ENCODE measurements at regions not wholly inside any gene's neighbourhood (a gene's known extent, or its start where the extent isn't known, plus 50 kb on each side); places are given as distances from the start of the nearest gene placed in this dataset.
"Not testable (repeated sequence)": the region's sequence is repeated elsewhere in the genome, so short reads cannot be mapped to it uniquely, and the experiment has no call there.

DNA sequence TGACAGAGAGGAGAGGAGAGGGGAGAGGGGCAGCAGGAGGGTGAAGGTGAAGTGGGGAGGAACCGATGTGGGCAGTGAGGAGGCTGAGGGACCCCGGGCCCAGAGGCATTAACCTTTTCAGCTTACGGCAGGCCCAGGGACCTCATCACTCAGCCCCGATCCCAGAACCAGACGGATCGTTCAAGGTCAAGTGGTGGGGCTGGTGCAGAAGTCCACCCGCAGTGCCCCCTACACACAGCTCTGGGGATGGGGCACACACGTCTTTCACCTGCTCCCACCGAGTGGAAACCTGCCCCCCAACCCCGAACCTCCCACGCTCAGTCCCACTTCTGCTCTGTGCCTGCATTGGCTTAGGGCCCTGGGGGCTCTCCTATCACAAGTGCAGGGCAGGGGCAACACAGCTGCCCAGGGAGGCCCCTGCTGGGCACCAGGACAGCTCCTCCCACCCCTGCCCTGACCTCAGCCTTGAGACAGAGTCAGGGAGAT, 81.9 kb upstream of the GOLGA6L4 start:
- DNase-seq = not testable (repeated sequence)

DNA sequence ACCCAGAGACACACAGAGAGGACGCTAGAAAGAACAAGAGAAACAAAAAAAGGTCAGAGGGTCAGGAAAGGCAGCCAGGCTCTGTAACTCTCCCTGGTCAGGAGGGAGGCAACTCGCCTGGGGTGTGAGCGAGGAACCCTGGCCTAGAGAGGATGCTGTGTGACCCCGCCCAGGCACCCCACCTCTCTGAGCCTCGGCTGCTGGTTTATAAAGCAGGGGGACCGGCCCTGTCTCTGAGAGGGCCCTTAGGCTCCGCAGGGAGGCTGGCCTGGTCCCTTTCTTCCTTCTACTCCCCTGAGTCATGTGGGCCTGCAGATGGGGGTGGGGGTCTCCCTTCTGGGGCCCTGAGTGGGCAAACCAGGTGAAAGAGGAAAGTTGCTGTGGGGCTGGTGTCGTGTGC, 81.3 kb upstream of the GOLGA6L4 start:
- not testable (repeated sequence) for DNase-seq

GRCh38 chr15:84154787-84155186, 80.8 kb upstream of the GOLGA6L4 start:
- DNase-seq = not testable (repeated sequence)

DNA sequence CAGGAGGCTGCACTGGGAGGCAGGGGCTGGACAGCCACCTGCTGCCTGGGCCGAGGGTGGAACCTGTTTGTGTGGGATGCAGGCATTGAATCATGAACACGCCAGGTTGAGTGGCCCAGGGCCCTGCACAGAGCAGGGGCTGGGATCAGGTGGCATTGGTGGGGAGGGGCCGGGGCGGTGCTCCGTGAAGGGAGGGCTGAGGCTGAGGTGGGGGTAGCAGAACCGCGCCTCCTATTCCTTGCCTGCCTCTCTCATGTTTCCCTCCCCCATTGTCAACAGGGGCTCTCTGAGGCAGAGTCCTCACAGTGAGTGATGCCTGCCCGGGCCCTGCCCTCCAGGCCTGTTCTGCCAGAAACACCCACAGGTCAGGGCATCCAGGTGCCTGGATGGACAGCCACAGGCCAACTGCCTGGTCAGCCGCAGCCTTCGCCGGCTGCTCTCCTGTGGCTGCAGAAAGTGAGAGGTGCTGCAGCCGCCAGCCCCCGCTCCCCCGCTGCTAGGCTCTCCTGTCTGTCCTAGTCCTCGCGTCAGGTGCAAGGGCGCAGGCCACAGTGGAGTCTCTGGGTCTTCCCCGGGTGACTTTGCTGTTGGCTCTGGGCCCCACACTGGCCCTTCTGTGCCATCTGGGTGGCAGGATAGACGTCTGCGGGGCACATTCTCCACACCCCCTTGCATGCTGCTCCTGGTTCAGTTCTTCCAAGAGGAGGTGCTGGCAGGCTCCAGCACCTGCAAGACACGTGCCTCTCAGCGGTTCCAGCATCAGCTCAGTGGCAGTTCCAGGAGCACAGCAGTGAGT, 79.6 kb upstream of the GOLGA6L4 start:
- not testable (repeated sequence) for DNase-seq

- DNase-seq = not testable (repeated sequence)
These were observed 79.1 kb upstream of the GOLGA6L4 start for GRCh38 chr15:84156588-84156840.

- DNase-seq = not testable (repeated sequence)
These were observed 78.4 kb upstream of the GOLGA6L4 start for GRCh38 chr15:84157056-84157632.

GRCh38 chr15:84157857-84158256, 77.7 kb upstream of the GOLGA6L4 start:
- not testable (repeated sequence) for DNase-seq

DNA sequence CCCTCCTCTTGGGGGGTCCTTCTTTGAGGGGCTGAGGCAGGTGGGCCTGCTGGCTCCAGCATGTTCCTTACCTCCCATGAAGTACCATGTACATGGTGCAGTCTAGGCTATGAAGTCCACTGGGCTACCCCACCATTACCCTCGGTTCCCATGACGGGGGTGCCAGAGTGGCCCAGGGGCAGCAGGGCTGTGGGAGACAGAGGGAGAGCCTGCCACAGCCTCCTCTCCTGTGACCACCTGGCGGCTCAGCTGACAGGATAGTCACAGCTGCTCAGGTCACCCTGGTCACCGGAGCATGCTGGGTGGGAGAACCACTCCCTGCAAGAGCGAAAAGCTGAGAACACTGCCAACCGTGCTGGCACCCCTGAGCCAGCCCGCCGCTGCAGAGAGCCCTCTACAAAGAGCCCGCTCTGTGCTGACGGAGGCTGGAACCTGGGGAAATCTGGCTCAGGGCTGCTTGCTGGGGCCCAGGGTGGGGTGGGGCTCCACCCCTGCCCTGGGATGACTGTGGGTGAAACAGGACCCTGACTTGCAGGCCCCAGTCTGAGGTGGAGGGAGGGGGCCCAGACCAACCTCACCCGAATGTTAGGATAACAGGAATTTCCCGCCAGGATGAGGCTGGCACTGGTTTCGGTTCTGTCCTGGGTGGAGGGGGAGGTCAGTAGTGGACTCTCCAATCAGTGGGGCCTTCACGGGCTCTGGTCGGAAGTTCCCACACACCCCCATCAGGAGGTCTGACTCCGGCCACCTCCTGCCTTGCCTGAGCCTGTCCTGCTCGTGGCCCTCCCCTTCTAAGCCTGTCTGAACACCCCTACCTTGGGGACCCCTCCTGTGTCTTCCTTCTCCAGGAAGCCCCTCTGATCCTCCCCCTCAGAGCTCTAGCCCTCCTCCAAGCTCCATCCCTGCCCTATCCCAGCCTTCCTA, 76.0 kb upstream of the GOLGA6L4 start:
- DNase-seq = not testable (repeated sequence)

GRCh38 chr15:84164423-84165292, 70.9 kb upstream of the GOLGA6L4 start:
- not testable (repeated sequence) for DNase-seq

GRCh38 chr15:84170029-84170428, 65.5 kb upstream of the GOLGA6L4 start:
- not testable (repeated sequence) for DNase-seq

DNA sequence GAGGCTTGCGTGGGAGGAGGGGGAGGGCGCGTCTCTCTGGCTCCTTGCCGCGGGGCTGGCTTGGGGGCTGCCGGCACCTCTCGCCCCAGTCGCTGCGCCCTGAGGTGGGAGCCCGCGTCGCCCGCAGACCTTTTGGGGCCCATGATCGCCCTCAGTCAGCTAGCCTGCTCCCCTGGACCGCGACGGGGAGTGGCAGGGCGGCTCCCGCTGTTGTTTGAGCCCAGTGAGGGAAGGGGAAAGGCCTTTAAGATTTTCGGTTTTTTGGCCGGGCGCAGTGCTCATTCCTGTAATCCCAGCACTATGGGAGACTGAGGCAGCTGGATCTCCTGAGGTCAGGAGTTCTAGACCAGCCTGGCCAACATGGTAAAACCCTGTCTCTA, 62.4 kb upstream of the GOLGA6L4 start:
- not testable (repeated sequence) for DNase-seq

Measured in inflammatory macrophage treated with lipopolysaccharide for 4 hours (primary cell).